Spleen (tissue), 11 donors: ENCODE measurements at regions not wholly inside any gene's neighbourhood (a gene's known extent, or its start where the extent isn't known, plus 50 kb on each side); places are given as distances from the start of the nearest gene placed in this dataset.

Source experiments
- DNase-seq: peaks from one replicate; pipeline ENCODE4 v3.0.0-alpha.2; 2020
- H3K27ac ChIP-seq, 8 donors: fragments of 200-600 bp; sonication (generic) in 7 of 8; 1 replicate in 4 of 8; 2 replicates in 4 of 8; pipeline versions ENCODE4 v1.5.0 to v1.8.0; 2016 to 2021; ENCODE audit warnings: inconsistent platforms in 4 of 8, mild to moderate bottlenecking in 4 of 8, moderate library complexity in 1 of 8
- H3K27me3 ChIP-seq, 7 donors: fragments of 200-600 bp; sonication (generic) in 6 of 7; replicated peaks in 1 of 7; 1 replicate in 4 of 7; 2 replicates in 3 of 7; pipeline versions ENCODE4 v1.5.0 to v1.8.0; 2016 to 2021; ENCODE audit warnings: inconsistent platforms in 3 of 7, mild to moderate bottlenecking in 1 of 7
- H3K36me3 ChIP-seq, 6 donors: fragments of 200-600 bp; sonication (generic) in 5 of 6; 1 replicate in 4 of 6; 2 replicates in 2 of 6; pipeline versions ENCODE4 v1.5.0 to v1.8.0; 2016 to 2021; ENCODE audit warnings: inconsistent platforms in 2 of 6
- H3K4me1 ChIP-seq, 6 donors: fragments of 200-600 bp; sonication (generic) in 5 of 6; 1 replicate in 3 of 6; 2 replicates in 3 of 6; pipeline versions ENCODE4 v1.5.0 to v1.8.0; 2016 to 2021; ENCODE audit warnings: inconsistent platforms in 3 of 6
- H3K4me3 ChIP-seq, 8 donors: fragments of 200-600 bp; sonication (generic) in 7 of 8; 1 replicate in 4 of 8; 2 replicates in 4 of 8; pipeline versions ENCODE4 v1.5.0 to v1.8.0; 2016 to 2021; ENCODE audit warnings: inconsistent platforms in 4 of 8, mild to moderate bottlenecking in 4 of 8, moderate library complexity in 2 of 8
- H3K9me3 ChIP-seq, 8 donors: fragments of 200-600 bp; sonication (generic) in 7 of 8; 1 replicate in 4 of 8; 2 replicates in 4 of 8; pipeline versions ENCODE4 v1.5.0 to v1.8.0; 2016 to 2021; ENCODE audit warnings: inconsistent platforms in 4 of 8
- CTCF ChIP-seq, 11 experiments: fragments of 200-600 bp in 7 of 11; fragments of 450-650 bp in 4 of 11; sonication (generic) in 4 of 11; IDR thresholded peaks in 8 of 11; conservative IDR thresholded peaks in 3 of 11; 1 replicate in 7 of 11; 2 replicates in 4 of 11; pipeline versions ENCODE4 v1.4.0 to v1.8.0; 2016 to 2021; ENCODE audit warnings: antibody characterized with exemption in 11 of 11, inconsistent platforms in 4 of 11, mild to moderate bottlenecking in 1 of 11
- POLR2A ChIP-seq, 3 donors: fragments of 450-650 bp; IDR thresholded peaks; one replicate each; pipeline ENCODE4 v1.5.1; 2017; ENCODE audit warnings: antibody characterized with exemption in 3 of 3, mild to moderate bottlenecking in 1 of 3
- POLR2AphosphoS5 ChIP-seq, 3 donors: sonication (generic); formaldehyde crosslinking; IDR thresholded peaks; one replicate each; pipeline ENCODE4 v1.5.1; 2017; ENCODE audit warnings: antibody characterized with exemption in 3 of 3
- WGBS, 5 donors: extraction: QIAGEN DNeasy Blood & Tissue Kit in 3 of 5; methylation state at CpG; one replicate each; pipeline versions ENCODE4 v1.1.5 to v1.1.7; 2013 to 2018; 5-methylcytosine and 5-hydroxymethylcytosine counted together
- intact Hi-C: fragments of 100-400 bp; cut with DNase I; formaldehyde crosslinking; loops from one replicate; pipeline ENCODE4 v1.15.0; 2023; ENCODE audit warnings: low total_unique reads
- donor health status: healthy with polysubstance abuse.
- donor health status: DM: no; HTN: no; CAD: no; lungs with moderate emphysema.
- donor health status: DM: no; HTN: no; CAD: no.
- donor health status: Bipolar disorder and iron deficiency.
- donor health status: healthy.
- donor health status: DM: no; HTN: no; CAD: no.
- donor health status: DM: yes; HTN: yes; CAD: no.

- Histone ChIP-seq H3K27ac (no peak overlapping the region), H3K4me1 (no peaks in the 10 kb centered on the region), H3K36me3 (no peaks in the 10 kb centered on the region), H3K4me3 (no peak overlapping the region), H3K27me3 (no peaks in the 10 kb centered on the region), H3K9me3 (no peaks in the 10 kb centered on the region)
- DNase-seq: no peak
- WGBS, 5 donors: 77 to 91% (median 87%) methylated on average over 1 of the region's 1 CpG
- TF ChIP-seq CTCF (IDR thresholded peaks at IDR 0.05 in 8 of 11, conservative IDR thresholded peaks at IDR 0.05 in 3 of 11) (no peak), POLR2AphosphoS5 (IDR thresholded peaks at IDR 0.05) (no peak)
- intact Hi-C loops: no loop called here
Observed at GRCh38 chr6:98572579-98572978, 261.8 kb upstream of the POU3F2 start.

- 52 to 75% (median 67%) methylated on average over 5 of the region's 5 CpGs for WGBS, 5 donors
- intact Hi-C loops: no loop called here
Observed at GRCh38 chr6:98574984-98575383, 259.4 kb upstream of the POU3F2 start.

GRCh38 chr6:98576791-98577190, 257.6 kb upstream of the POU3F2 start:
- no peaks in the 10 kb centered on the region for H3K4me1 ChIP-seq
- H3K9me3 ChIP-seq: no peaks in the 10 kb centered on the region
- no peak overlapping the region for H3K4me3 ChIP-seq
- no peaks in the 10 kb centered on the region for H3K36me3 ChIP-seq
- TF ChIP-seq CTCF (IDR thresholded peaks at IDR 0.05 in 8 of 11, conservative IDR thresholded peaks at IDR 0.05 in 3 of 11) (no peak), POLR2AphosphoS5 (IDR thresholded peaks at IDR 0.05) (no peak), POLR2A (IDR thresholded peaks at IDR 0.05) (no peak)
- no peaks in the 10 kb centered on the region for H3K27me3 ChIP-seq
- intact Hi-C loops: no loop called here
- no peak for DNase-seq
- no peak overlapping the region for H3K27ac ChIP-seq

More at GRCh38 chr6:98574984-98575383, 259.4 kb upstream of the POU3F2 start:
- no peak for DNase-seq
- H3K9me3 ChIP-seq: no peaks in the 10 kb centered on the region
- no peak for TF ChIP-seq POLR2AphosphoS5 (IDR thresholded peaks at IDR 0.05)
- no peak for TF ChIP-seq CTCF (IDR thresholded peaks at IDR 0.05 in 8 of 11, conservative IDR thresholded peaks at IDR 0.05 in 3 of 11)
- no peak for TF ChIP-seq POLR2A (IDR thresholded peaks at IDR 0.05)
- H3K27ac ChIP-seq: no peak overlapping the region
- no peak overlapping the region for H3K4me3 ChIP-seq
- no peaks in the 10 kb centered on the region for H3K4me1 ChIP-seq
- H3K36me3 ChIP-seq: no peaks in the 10 kb centered on the region
- H3K27me3 ChIP-seq: no peaks in the 10 kb centered on the region

GRCh38 chr6:98578016-98578415, 256.4 kb upstream of the POU3F2 start:
- Histone ChIP-seq H3K4me3 (no peak overlapping the region), H3K27ac (no peak overlapping the region), H3K27me3 (no peaks in the 10 kb centered on the region), H3K4me1 (no peaks in the 10 kb centered on the region), H3K9me3 (no peaks in the 10 kb centered on the region), H3K36me3 (no peaks in the 10 kb centered on the region)
- intact Hi-C loops: no loop called here
- no peak for TF ChIP-seq CTCF (IDR thresholded peaks at IDR 0.05 in 8 of 11, conservative IDR thresholded peaks at IDR 0.05 in 3 of 11)
- TF ChIP-seq POLR2AphosphoS5 (IDR thresholded peaks at IDR 0.05): no peak
- TF ChIP-seq POLR2A (IDR thresholded peaks at IDR 0.05): no peak
- WGBS, 5 donors: 63 to 76% (median 68%) methylated on average over 1 of the region's 1 CpG
- no peak for DNase-seq
